CD14-positive monocyte (primary cell): ENCODE measurements at regions not wholly inside any gene's neighbourhood (a gene's known extent, or its start where the extent isn't known, plus 50 kb on each side); places are given as distances from the start of the nearest gene placed in this dataset.
"Not testable (repeated sequence)": the region's sequence is repeated elsewhere in the genome, so short reads cannot be mapped to it uniquely, and the experiment has no call there.

Experiments used
- DNase-seq, 3 donors: peaks; one replicate each; pipeline ENCODE4 v3.0.0-alpha.2; 2011 to 2022
- H2AFZ ChIP-seq: 2 replicates; pipeline ENCODE4 v1.6.0; 2012; ENCODE audit warnings: mild to moderate bottlenecking, low read depth, low read length, inconsistent platforms; ENCODE audit not compliant: insufficient read depth, poor library complexity, severe bottlenecking
- H3K27ac ChIP-seq, 2 donors: 1 replicate in 1 of 2; 2 replicates in 1 of 2; pipeline ENCODE4 v1.5.1; 2012 to 2013; ENCODE audit warnings: low read length in 2 of 2, control low read depth in 1 of 2, inconsistent platforms in 1 of 2, low read depth in 1 of 2, mild to moderate bottlenecking in 1 of 2
- H3K27me3 ChIP-seq, 2 donors: one replicate each; pipeline versions ENCODE4 v1.6.0 to v1.6.1; 2011 to 2013; ENCODE audit warnings: low read length in 2 of 2; ENCODE audit not compliant: control insufficient read depth in 2 of 2, insufficient read depth in 2 of 2
- H3K36me3 ChIP-seq, 2 donors: replicated peaks in 1 of 2; 1 replicate in 1 of 2; 2 replicates in 1 of 2; pipeline versions ENCODE4 v1.5.1 to v1.6.1; 2012 to 2013; ENCODE audit warnings: low read length in 2 of 2, control low read depth in 1 of 2, inconsistent platforms in 1 of 2, mild to moderate bottlenecking in 1 of 2; ENCODE audit not compliant: insufficient read depth in 2 of 2, control insufficient read depth in 1 of 2
- H3K4me1 ChIP-seq, 2 donors: 1 replicate in 1 of 2; 2 replicates in 1 of 2; pipeline versions ENCODE4 v1.5.1 to v1.6.1; 2012 to 2013; ENCODE audit warnings: low read length in 2 of 2, control low read depth in 1 of 2, inconsistent platforms in 1 of 2, mild to moderate bottlenecking in 1 of 2, moderate library complexity in 1 of 2; ENCODE audit not compliant: insufficient read depth in 2 of 2, control insufficient read depth in 1 of 2
- H3K4me2 ChIP-seq: replicated peaks from 2 replicates; pipeline ENCODE3; 2012; ENCODE audit warnings: low read length, moderate library complexity, mild to moderate bottlenecking; ENCODE audit not compliant: poor library complexity, severe bottlenecking; ENCODE audit errors: extremely low read depth
- H3K4me3 ChIP-seq, 3 experiments: fragments of 200-600 bp in 1 of 3; sonication (generic) in 1 of 3; replicated peaks in 1 of 3; 1 replicate in 2 of 3; 2 replicates in 1 of 3; pipeline ENCODE4 v1.5.1; 2011 to 2013; ENCODE audit warnings: low read length in 3 of 3, mild to moderate bottlenecking in 3 of 3, control low read depth in 2 of 3, low read depth in 2 of 3, inconsistent platforms in 1 of 3, moderate library complexity in 1 of 3
- H3K79me2 ChIP-seq: 2 replicates; pipeline ENCODE4 v1.6.0; 2012; ENCODE audit warnings: mild to moderate bottlenecking, control low read depth, inconsistent platforms, low read length, moderate library complexity; ENCODE audit not compliant: insufficient read depth
- H3K9ac ChIP-seq: 2 replicates; pipeline ENCODE4 v1.6.0; 2017; ENCODE audit warnings: low read length, mild to moderate bottlenecking; ENCODE audit not compliant: insufficient read depth, poor library complexity, severe bottlenecking
- H3K9me3 ChIP-seq, 2 donors: replicated peaks in 1 of 2; 1 replicate in 1 of 2; 2 replicates in 1 of 2; pipeline versions ENCODE4 v1.5.1 to v1.6.1; 2012 to 2013; ENCODE audit warnings: low read length in 2 of 2, control low read depth in 1 of 2; ENCODE audit not compliant: control insufficient read depth in 1 of 2, insufficient read depth in 1 of 2
- H4K20me1 ChIP-seq: 2 replicates; pipeline ENCODE4 v1.6.0; 2012; ENCODE audit warnings: mild to moderate bottlenecking, low read length, control low read depth, moderate library complexity; ENCODE audit not compliant: insufficient read depth
- H3K27ac Mint-ChIP-seq, 7 donors: one replicate each; pipeline ENCODE4 v1.8.0; 2020; ENCODE audit warnings: mild to moderate bottlenecking in 7 of 7, mixed read lengths in 7 of 7, moderate library complexity in 6 of 7, inconsistent platforms in 2 of 7
- H3K27me3 Mint-ChIP-seq, 3 donors: one replicate each; pipeline ENCODE4 v1.8.0; 2021 to 2022; ENCODE audit warnings: low read depth in 3 of 3, mild to moderate bottlenecking in 3 of 3, mixed read lengths in 3 of 3, moderate library complexity in 3 of 3, inconsistent platforms in 1 of 3
- H3K36me3 Mint-ChIP-seq, 2 donors: one replicate each; pipeline ENCODE4 v1.8.0; 2020; ENCODE audit warnings: mixed read lengths in 2 of 2, inconsistent platforms in 1 of 2, mild to moderate bottlenecking in 1 of 2
- H3K4me1 Mint-ChIP-seq: one replicate; pipeline ENCODE4 v1.8.0; 2020; ENCODE audit warnings: mild to moderate bottlenecking, mixed read lengths
- H3K4me3 Mint-ChIP-seq, 2 donors: one replicate each; pipeline ENCODE4 v1.8.0; 2020; ENCODE audit warnings: mild to moderate bottlenecking in 2 of 2, mixed read lengths in 2 of 2, moderate library complexity in 1 of 2
- H3K9me3 Mint-ChIP-seq, 7 donors: one replicate each; pipeline ENCODE4 v1.8.0; 2020 to 2022; ENCODE audit warnings: mixed read lengths in 7 of 7, mild to moderate bottlenecking in 6 of 7, moderate library complexity in 6 of 7, inconsistent platforms in 2 of 7
- CTCF ChIP-seq: fragments of 200-600 bp; IDR thresholded peaks from one replicate; pipeline ENCODE4 v1.8.0; 2022; ENCODE audit warnings: antibody characterized with exemption, mild to moderate bottlenecking
- WGBS: methylation state at CpG from one replicate; pipeline ENCODE4 v1.1.5; 2013; ENCODE audit warnings: missing lambda C conversion rate; ENCODE audit not compliant: insufficient coverage; 5-methylcytosine and 5-hydroxymethylcytosine counted together
- intact Hi-C, 2 donors: fragments of 100-400 bp; cut with micrococcal nuclease; formaldehyde crosslinking; loops; one replicate each; pipeline versions ENCODE4 v1.15.0 to v1.15.1; 2023

- no peaks in the 10 kb centered on the region for H3K4me1 ChIP-seq
- H3K27me3 ChIP-seq, result no peaks in the 10 kb centered on the region
- Mint-ChIP-seq H3K9me3 (peaks cover 0 to 4% (median 0%) of the 10 kb centered on the region in 7 donors), H3K27ac (no peak overlapping the region), H3K27me3 (no peaks in the 10 kb centered on the region), H3K4me3 (no peak overlapping the region), H3K4me1 (no peaks in the 10 kb centered on the region), H3K36me3 (no peaks in the 10 kb centered on the region)
- no peak overlapping the region for H3K4me2 ChIP-seq
- H3K9ac ChIP-seq, result no peak overlapping the region
- H3K79me2 ChIP-seq, result no peaks in the 10 kb centered on the region
- H2AFZ ChIP-seq, result no peak overlapping the region
- DNase-seq, result no peak
- no peak overlapping the region for H3K4me3 ChIP-seq
- TF ChIP-seq CTCF, result no peak
- H3K27ac ChIP-seq, result no peak overlapping the region
- no peaks in the 10 kb centered on the region for H3K36me3 ChIP-seq
- H3K9me3 ChIP-seq, result no peaks in the 10 kb centered on the region
- no peaks in the 10 kb centered on the region for H4K20me1 ChIP-seq
- intact Hi-C loops, result no loop called here
Observed at GRCh38 chr2:184452907-184453306, 145.4 kb upstream of the ZNF804A start.

- Mint-ChIP-seq H3K4me1 (no peaks in the 10 kb centered on the region), H3K9me3 (peaks cover 0 to 4% (median 0%) of the 10 kb centered on the region in 7 donors), H3K4me3 (no peak overlapping the region), H3K36me3 (no peaks in the 10 kb centered on the region), H3K27me3 (peaks cover 0 to 1% (median 0%) of the 10 kb centered on the region in 3 donors), H3K27ac (no peak overlapping the region)
- Histone ChIP-seq H3K27ac (no peak overlapping the region), H3K9me3 (no peaks in the 10 kb centered on the region), H4K20me1 (no peaks in the 10 kb centered on the region), H3K79me2 (no peaks in the 10 kb centered on the region), H3K9ac (no peak overlapping the region), H3K4me2 (no peak overlapping the region), H3K4me3 (no peak overlapping the region), H2AFZ (no peak overlapping the region), H3K36me3 (no peaks in the 10 kb centered on the region), H3K27me3 (no peaks in the 10 kb centered on the region), H3K4me1 (no peaks in the 10 kb centered on the region)
- no CpG with 5 or more reads among the region's 1 CpG for WGBS
- DNase-seq, result no peak
- intact Hi-C loops, result no loop called here
- TF ChIP-seq CTCF, result no peak
Observed at GRCh38 chr2:184455624-184456023, 142.7 kb upstream of the ZNF804A start.

GRCh38 chr2:184456693-184457092 is 141.6 kb upstream of the ZNF804A start:
- WGBS, result 90% methylated on average over 7 of the region's 10 CpGs
- H3K27ac ChIP-seq, H3K27ac Mint-ChIP-seq, intact Hi-C loops, H3K27me3 ChIP-seq, H3K9me3 Mint-ChIP-seq, H3K36me3 ChIP-seq, H3K4me2 ChIP-seq, H4K20me1 ChIP-seq, H3K79me2 ChIP-seq, H3K9me3 ChIP-seq, H3K36me3 Mint-ChIP-seq, H3K4me1 Mint-ChIP-seq, DNase-seq, H3K9ac ChIP-seq, H3K4me3 Mint-ChIP-seq, H2AFZ ChIP-seq, H3K27me3 Mint-ChIP-seq, H3K4me1 ChIP-seq, H3K4me3 ChIP-seq: not testable (repeated sequence)
